Cardiac fibroblast (primary cell): ENCODE measurements at regions not wholly inside any gene's neighbourhood (a gene's known extent, or its start where the extent isn't known, plus 50 kb on each side); places are given as distances from the start of the nearest gene placed in this dataset.
A peak's percentile ranks its signal among the peaks of the same experiment; 100 is the strongest.

Source experiments
- DNase-seq, 2 donors: peaks; one replicate each; pipeline versions ENCODE4 v3.0.0 to v3.0.0-alpha.2; 2010; ENCODE audit warnings: low read depth in 2 of 2
- H3K4me3 ChIP-seq, 2 donors: replicated peaks in 1 of 2; 1 replicate in 1 of 2; 2 replicates in 1 of 2; pipeline ENCODE4 v1.5.1; 2011; ENCODE audit warnings: low read depth in 2 of 2, low read length in 2 of 2, mild to moderate bottlenecking in 2 of 2, moderate library complexity in 1 of 2
- CTCF ChIP-seq: IDR thresholded peaks from one replicate; pipeline ENCODE4 v1.5.1; 2011; ENCODE audit warnings: low read depth, mild to moderate bottlenecking, low read length, inconsistent platforms

GRCh38 chr5:97931829-97932228 is 748.8 kb upstream of the RIOK2 start:
- TF ChIP-seq CTCF: no peak
- no peak for DNase-seq
- H3K4me3 ChIP-seq: no peak overlapping the region

- no peak for TF ChIP-seq CTCF
- peak in 1 of 2 donors; percentile 4 for DNase-seq
- no peak overlapping the region for H3K4me3 ChIP-seq
Measured at GRCh38 chr5:97936231-97936630, 753.2 kb upstream of the RIOK2 start.

- no peak overlapping the region for H3K4me3 ChIP-seq
- no peak for DNase-seq
- no peak for TF ChIP-seq CTCF
Measured at GRCh38 chr5:97937846-97938245, 754.8 kb upstream of the RIOK2 start.

- no peak for DNase-seq
- H3K4me3 ChIP-seq: no peak overlapping the region
- TF ChIP-seq CTCF: no peak
Measured at GRCh38 chr5:97943036-97943435, 760.0 kb upstream of the RIOK2 start.

- no peak overlapping the region for H3K4me3 ChIP-seq
- no peak for TF ChIP-seq CTCF
- DNase-seq: no peak
Measured at GRCh38 chr5:97951139-97951538, 768.1 kb upstream of the RIOK2 start.

GRCh38 chr5:97955450-97955849 is 772.4 kb upstream of the RIOK2 start:
- no peak for DNase-seq
- no peak overlapping the region for H3K4me3 ChIP-seq
- no peak for TF ChIP-seq CTCF

GRCh38 chr5:97967292-97967691 is 784.2 kb upstream of the RIOK2 start:
- no peak for TF ChIP-seq CTCF

More at GRCh38 chr5:97967292-97967691, 784.2 kb upstream of the RIOK2 start:
- no peak overlapping the region for H3K4me3 ChIP-seq
- no peak for DNase-seq
